ENCODE measurements at regions not wholly inside any gene's neighbourhood (a gene's known extent, or its start where the extent isn't known, plus 50 kb on each side); places are given as distances from the start of the nearest gene placed in this dataset.

- DNase-seq = no peak
Measured at GRCh38 chr13:112124141-112124540, 57.2 kb downstream of the SOX1 start.

- DNase-seq = no peak
Measured at GRCh38 chr13:112127564-112128330, 60.8 kb downstream of the SOX1 start.

GRCh38 chr13:112128331-112128610 is 61.3 kb downstream of the SOX1 start:
- DNase-seq = no peak

GRCh38 chr13:112130418-112130817 is 63.5 kb downstream of the SOX1 start:
- no peak for DNase-seq

- no peak for DNase-seq
Measured at GRCh38 chr13:112131081-112131712, 64.2 kb downstream of the SOX1 start.

- no peak for DNase-seq
Measured at GRCh38 chr13:112131713-112132113, 64.8 kb downstream of the SOX1 start.

GRCh38 chr13:112132142-112132541 is 65.2 kb downstream of the SOX1 start:
- DNase-seq = no peak

- no peak for DNase-seq
Measured at GRCh38 chr13:112132619-112133018, 65.7 kb downstream of the SOX1 start.

- no peak for DNase-seq
Measured at GRCh38 chr13:112133499-112134390, 66.8 kb downstream of the SOX1 start.

GRCh38 chr13:112134391-112135075 is 67.6 kb downstream of the SOX1 start:
- DNase-seq = no peak

- no peak for DNase-seq
Measured at GRCh38 chr13:112136095-112136494, 69.1 kb downstream of the SOX1 start.

GRCh38 chr13:112137144-112137543 is 70.2 kb downstream of the SOX1 start:
- DNase-seq = no peak

GRCh38 chr13:112140366-112140765 is 73.4 kb downstream of the SOX1 start:
- no peak for DNase-seq

- DNase-seq = no peak
Measured at GRCh38 chr13:112141643-112142400, 74.9 kb downstream of the SOX1 start.

GRCh38 chr13:112142401-112142930 is 75.5 kb downstream of the SOX1 start:
- no peak for DNase-seq

- no peak for DNase-seq
Measured at GRCh38 chr13:112143046-112143752, 76.2 kb downstream of the SOX1 start.

- no peak for DNase-seq
Measured at GRCh38 chr13:112143753-112144615, 77.0 kb downstream of the SOX1 start.

GRCh38 chr13:112144616-112145550 is 77.9 kb downstream of the SOX1 start:
- no peak for DNase-seq
